Peyer's patch (tissue), 4 donors: ENCODE measurements at regions not wholly inside any gene's neighbourhood (a gene's known extent, or its start where the extent isn't known, plus 50 kb on each side); places are given as distances from the start of the nearest gene placed in this dataset.
"Not testable (repeated sequence)": the region's sequence is repeated elsewhere in the genome, so short reads cannot be mapped to it uniquely, and the experiment has no call there.

Experiments
- DNase-seq, 3 donors: peaks; one replicate each; pipeline ENCODE4 v3.0.0-alpha.2; 2017 to 2019
- H3K27ac ChIP-seq, 4 donors: fragments of 200-600 bp; sonication (generic); one replicate each; pipeline ENCODE4 v1.5.1; 2016 to 2019
- H3K27me3 ChIP-seq, 2 donors: fragments of 200-600 bp; sonication (generic); one replicate each; pipeline ENCODE4 v1.5.1; 2019
- H3K36me3 ChIP-seq, 3 donors: fragments of 200-600 bp; sonication (generic); one replicate each; pipeline ENCODE4 v1.5.1; 2016 to 2019
- H3K4me1 ChIP-seq, 4 donors: fragments of 200-600 bp; sonication (generic); one replicate each; pipeline ENCODE4 v1.5.1; 2016 to 2019
- H3K4me3 ChIP-seq, 4 donors: fragments of 200-600 bp; sonication (generic); 1 replicate in 3 of 4; 2 replicates in 1 of 4; pipeline ENCODE4 v1.5.1; 2016 to 2019; ENCODE audit warnings: mild to moderate bottlenecking in 1 of 4
- H3K9me3 ChIP-seq, 4 donors: fragments of 200-600 bp; sonication (generic); one replicate each; pipeline ENCODE4 v1.5.1; 2016 to 2019; ENCODE audit warnings: mild to moderate bottlenecking in 1 of 4
- CTCF ChIP-seq, 6 experiments: fragments of 450-650 bp in 4 of 6; fragments of 200-600 bp in 2 of 6; sonication (generic) in 1 of 6; IDR thresholded peaks; one replicate each; pipeline ENCODE4 v1.5.1; 2017 to 2019; ENCODE audit warnings: antibody characterized with exemption in 6 of 6, mild to moderate bottlenecking in 3 of 6, moderate library complexity in 1 of 6
- POLR2A ChIP-seq, 2 donors: fragments of 450-650 bp; IDR thresholded peaks; one replicate each; pipeline ENCODE4 v1.5.1; 2017; ENCODE audit warnings: antibody characterized with exemption in 2 of 2, mild to moderate bottlenecking in 2 of 2, moderate library complexity in 2 of 2

GRCh38 chr15:91414124-91414523 lies 314.1 kb downstream of the SV2B start:
- Histone ChIP-seq H3K4me1 (no peaks in the 10 kb centered on the region), H3K36me3 (no peaks in the 10 kb centered on the region), H3K27ac (no peak overlapping the region), H3K9me3 (no peaks in the 10 kb centered on the region), H3K27me3 (no peaks in the 10 kb centered on the region), H3K4me3 (no peak overlapping the region)
- TF ChIP-seq CTCF (IDR thresholded peaks at IDR 0.05) (no peak), POLR2A (IDR thresholded peaks at IDR 0.05) (no peak)
- DNase-seq = no peak

- not testable (repeated sequence) for H3K27ac ChIP-seq, H3K36me3 ChIP-seq, H3K4me3 ChIP-seq, DNase-seq, H3K4me1 ChIP-seq, H3K27me3 ChIP-seq, H3K9me3 ChIP-seq
Observed at GRCh38 chr15:91415258-91415657, 315.2 kb downstream of the SV2B start.

- Histone ChIP-seq H3K27ac (no peak overlapping the region), H3K27me3 (no peaks in the 10 kb centered on the region), H3K4me3 (no peak overlapping the region), H3K4me1 (no peaks in the 10 kb centered on the region), H3K9me3 (no peaks in the 10 kb centered on the region), H3K36me3 (no peaks in the 10 kb centered on the region)
- TF ChIP-seq CTCF (IDR thresholded peaks at IDR 0.05) = no peak
- no peak for TF ChIP-seq POLR2A (IDR thresholded peaks at IDR 0.05)
- DNase-seq = no peak
Observed at GRCh38 chr15:91420689-91421088, 320.6 kb downstream of the SV2B start.

- Histone ChIP-seq H3K4me3 (no peak overlapping the region), H3K9me3 (no peaks in the 10 kb centered on the region), H3K27me3 (no peaks in the 10 kb centered on the region), H3K36me3 (no peaks in the 10 kb centered on the region), H3K4me1 (no peaks in the 10 kb centered on the region), H3K27ac (no peak overlapping the region)
- TF ChIP-seq POLR2A (IDR thresholded peaks at IDR 0.05) (no peak), CTCF (IDR thresholded peaks at IDR 0.05) (no peak)
- DNase-seq = no peak
Observed at GRCh38 chr15:91422797-91423196, 322.7 kb downstream of the SV2B start.

- DNase-seq = no peak
- Histone ChIP-seq H3K27ac (no peak overlapping the region), H3K27me3 (no peaks in the 10 kb centered on the region)
Observed at GRCh38 chr15:91424001-91424400, 323.9 kb downstream of the SV2B start.

GRCh38 chr15:91426412-91426811 lies 326.4 kb downstream of the SV2B start:
- no peak for DNase-seq
- H3K9me3 ChIP-seq = no peaks in the 10 kb centered on the region
- H3K36me3 ChIP-seq = no peaks in the 10 kb centered on the region
- H3K4me1 ChIP-seq = no peaks in the 10 kb centered on the region
- TF ChIP-seq CTCF (IDR thresholded peaks at IDR 0.05) (no peak), POLR2A (IDR thresholded peaks at IDR 0.05) (no peak)
- no peak overlapping the region for H3K4me3 ChIP-seq
- no peaks in the 10 kb centered on the region for H3K27me3 ChIP-seq
- H3K27ac ChIP-seq = no peak overlapping the region

More at GRCh38 chr15:91424001-91424400, 323.9 kb downstream of the SV2B start:
- no peaks in the 10 kb centered on the region for H3K4me1 ChIP-seq
- H3K36me3 ChIP-seq = no peaks in the 10 kb centered on the region
- H3K4me3 ChIP-seq = no peak overlapping the region
- H3K9me3 ChIP-seq = no peaks in the 10 kb centered on the region
- TF ChIP-seq CTCF (IDR thresholded peaks at IDR 0.05) = no peak
- TF ChIP-seq POLR2A (IDR thresholded peaks at IDR 0.05) = no peak
